Fibroblast of skin of left quadriceps (primary cell): ENCODE measurements at regions not wholly inside any gene's neighbourhood (a gene's known extent, or its start where the extent isn't known, plus 50 kb on each side); places are given as distances from the start of the nearest gene placed in this dataset.
"Not testable (repeated sequence)": the region's sequence is repeated elsewhere in the genome, so short reads cannot be mapped to it uniquely, and the experiment has no call there.

ENCODE experiments used
- DNase-seq, 2 experiments: peaks; one replicate each; pipeline ENCODE4 v3.0.0-alpha.2; 2013; ENCODE audit warnings: low read depth in 2 of 2

GRCh38 chr1:184854496-184855140 is 100.0 kb upstream of the EDEM3 start:
- peak; percentile 31 to 54 for DNase-seq

- no peak for DNase-seq
Observed at GRCh38 chr1:184854036-184854435, 99.4 kb upstream of the EDEM3 start.

DNA sequence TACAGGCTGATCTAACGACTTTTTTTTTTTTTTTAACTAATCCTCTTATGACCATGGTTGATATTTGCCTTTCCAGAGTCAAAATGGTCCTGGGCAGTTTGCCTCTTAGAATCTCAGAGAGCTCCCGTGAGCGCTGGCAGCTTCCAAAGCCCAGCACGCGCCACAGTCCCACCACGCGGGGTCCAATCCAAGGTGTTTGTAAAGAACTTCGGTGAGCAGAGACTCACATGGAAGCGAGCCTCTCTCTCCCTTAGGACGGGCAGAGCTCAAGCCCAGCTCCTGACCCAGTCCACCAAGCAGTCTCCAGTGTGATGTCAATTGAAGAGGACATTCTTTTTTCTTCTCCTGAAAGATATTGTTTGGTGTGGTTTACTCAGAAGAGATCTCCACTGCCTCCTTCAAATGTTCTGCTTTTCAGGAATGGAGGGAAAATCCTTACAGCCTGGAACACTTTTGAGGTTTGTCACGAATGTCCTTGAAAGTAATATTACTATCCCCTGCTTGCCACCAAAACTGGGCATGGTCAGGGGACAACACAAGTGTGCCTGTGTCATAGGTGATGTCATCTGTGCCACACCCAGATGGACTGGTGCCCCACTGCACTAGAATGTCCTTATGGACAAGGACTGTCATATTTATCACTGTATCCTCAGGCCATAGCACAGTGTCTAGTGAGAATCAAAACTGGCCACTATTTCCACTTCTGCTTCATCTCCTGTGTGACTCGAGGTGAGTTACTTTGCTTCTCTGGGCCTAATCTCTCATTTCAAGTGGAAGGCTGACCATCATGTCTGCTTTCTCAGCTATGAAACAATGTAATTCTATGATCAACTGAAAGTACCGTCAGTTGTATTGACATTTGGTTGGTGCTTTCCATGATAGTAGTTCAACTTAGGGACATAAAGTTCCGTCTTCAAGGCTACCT is 97.4 kb upstream of the EDEM3 start:
- no peak for DNase-seq

DNA sequence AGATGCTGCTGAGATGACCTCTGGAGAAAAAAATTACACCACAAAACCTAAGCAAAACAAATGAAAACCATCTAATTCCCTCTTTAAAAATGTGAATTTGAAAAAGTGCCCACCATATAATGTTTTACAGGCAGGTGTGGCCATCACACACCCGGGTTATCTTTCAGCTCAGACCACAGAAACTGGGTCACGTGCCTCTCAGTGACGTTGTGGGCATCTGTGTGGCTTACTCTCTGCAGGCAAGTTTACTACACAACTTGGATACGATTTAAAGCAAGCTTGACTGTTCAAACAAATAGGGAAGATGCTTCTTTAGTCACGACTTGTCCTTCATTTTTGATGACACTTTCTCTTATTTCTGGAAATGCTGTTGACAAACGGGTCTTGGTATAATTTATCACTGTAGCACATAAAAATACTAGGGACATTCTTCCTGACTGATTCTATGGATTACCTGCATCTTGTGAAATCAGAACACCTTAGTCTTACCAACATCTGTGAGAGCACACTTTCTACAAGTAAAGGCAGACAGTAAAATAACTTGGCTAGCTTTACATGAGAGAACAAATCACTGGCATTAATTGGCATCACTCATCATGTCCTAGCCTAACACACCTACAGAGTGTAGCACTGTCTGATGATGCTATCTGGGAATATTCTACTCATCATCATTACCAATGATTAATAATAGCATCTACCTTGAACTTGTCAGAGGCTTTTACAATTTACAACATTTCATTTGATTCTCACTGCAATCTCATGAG is 89.3 kb upstream of the EDEM3 start:
- no peak for DNase-seq

DNA sequence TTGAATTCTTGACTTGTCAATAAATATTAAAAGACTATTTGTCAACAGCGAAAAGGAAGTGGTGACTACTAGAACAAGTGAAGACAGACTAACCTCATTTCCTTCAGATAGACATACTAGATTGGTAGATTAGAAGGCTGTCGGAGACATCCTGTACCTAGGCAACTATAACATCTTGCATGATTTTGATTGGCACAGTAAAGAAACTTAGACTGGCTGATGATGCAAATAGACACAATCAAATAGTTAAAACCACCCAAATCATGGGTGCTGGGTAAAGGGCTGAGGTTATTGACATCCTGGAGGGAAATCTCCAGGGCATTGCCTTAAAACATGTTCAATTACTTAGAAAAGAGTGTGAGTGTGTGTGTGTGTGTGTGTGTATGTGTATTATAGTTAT is 85.9 kb upstream of the EDEM3 start:
- no peak for DNase-seq

DNA sequence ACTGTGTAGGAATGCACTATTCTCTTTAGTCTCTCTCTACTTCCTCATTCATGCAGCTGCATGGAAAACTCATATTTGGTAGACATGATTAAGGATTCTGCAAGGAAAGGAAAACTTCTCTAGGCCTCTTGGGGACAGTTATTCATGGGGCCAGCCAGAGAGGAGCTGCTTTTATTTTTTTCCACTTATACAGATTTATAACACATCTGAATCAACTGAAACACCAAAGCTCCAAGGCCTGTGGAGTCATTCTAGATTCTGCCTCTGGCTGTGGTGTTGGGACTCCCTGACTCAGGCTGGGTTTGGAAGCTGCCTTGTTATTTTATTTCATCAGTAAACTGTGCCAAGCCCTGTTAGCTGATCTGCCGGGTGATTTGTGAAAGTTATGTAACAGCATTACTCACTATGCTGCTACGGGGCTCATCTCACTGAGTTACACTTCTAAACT is 83.9 kb upstream of the EDEM3 start:
- DNase-seq: peak; percentile 96 to 97

DNA sequence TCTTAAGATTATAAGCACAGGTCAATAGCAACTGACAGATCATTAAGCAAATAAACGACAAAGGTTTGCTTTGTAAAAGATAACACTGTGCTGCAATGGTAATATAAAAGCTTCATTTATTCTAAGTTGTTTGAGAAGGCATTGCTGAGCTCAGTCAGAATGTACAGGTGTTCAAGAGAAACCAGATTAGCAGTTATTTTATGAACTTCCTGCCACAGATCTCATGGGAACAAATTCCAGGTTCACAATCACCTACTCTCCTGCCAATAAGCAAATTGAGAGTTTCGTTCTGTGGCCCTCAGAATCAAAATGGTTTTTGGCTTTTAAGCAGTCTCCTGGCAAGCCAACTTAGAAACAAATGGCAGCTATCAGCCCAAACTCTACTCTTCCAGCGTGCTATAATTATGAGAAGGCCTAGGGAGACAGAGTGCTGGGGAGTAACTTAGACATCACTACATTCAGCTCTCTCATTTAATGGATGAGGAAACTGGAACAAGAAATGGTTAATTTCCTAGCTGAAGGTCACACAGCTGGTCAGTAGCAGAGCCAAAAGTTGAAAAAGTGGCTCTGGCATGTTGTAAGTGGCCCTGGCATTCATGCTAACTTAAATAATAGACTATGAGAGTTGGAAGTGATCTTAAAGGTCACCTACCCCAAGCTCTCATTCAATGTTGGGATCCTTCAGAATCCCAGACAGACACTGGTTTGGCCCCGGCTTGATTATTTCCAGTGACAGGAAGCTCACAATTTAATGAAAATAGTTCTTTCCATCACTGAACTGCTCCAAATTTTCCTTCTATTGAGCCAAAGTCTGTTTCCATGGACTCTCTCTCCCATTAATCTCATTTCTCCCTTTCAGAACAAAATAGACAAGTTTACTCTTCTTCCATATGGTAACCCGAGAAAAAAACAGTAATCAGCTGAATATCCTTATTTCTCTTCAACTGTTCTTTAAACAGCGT is 82.6 kb upstream of the EDEM3 start:
- DNase-seq: no peak

GRCh38 chr1:184836141-184836540 is 81.5 kb upstream of the EDEM3 start:
- DNase-seq: no peak

DNA sequence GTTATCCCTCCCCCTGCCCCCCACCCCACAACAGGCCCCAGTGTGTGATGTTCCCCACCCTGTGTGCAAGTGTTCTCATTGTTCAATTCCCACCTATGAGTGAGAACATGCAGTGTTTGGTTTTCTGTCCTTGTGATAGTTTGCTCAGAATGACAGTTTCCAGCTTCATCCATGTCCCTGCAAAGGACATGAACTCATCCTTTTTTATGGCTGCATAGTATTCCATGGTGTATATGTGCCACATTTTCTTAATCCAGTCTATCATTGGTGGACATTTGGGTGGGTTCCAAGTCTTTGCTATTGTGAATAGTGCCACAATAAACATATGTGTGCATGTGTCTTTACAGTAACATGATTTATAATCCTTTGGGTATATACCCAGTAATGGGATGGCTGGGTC is 79.3 kb upstream of the EDEM3 start:
- DNase-seq: not testable (repeated sequence)

- no peak for DNase-seq
Observed at GRCh38 chr1:184832517-184832916, 77.9 kb upstream of the EDEM3 start.

- DNase-seq: not testable (repeated sequence)
Observed at GRCh38 chr1:184829496-184829895, 74.8 kb upstream of the EDEM3 start.

GRCh38 chr1:184828369-184828717 is 73.7 kb upstream of the EDEM3 start:
- no peak for DNase-seq

GRCh38 chr1:184827600-184828368 is 73.1 kb upstream of the EDEM3 start:
- DNase-seq: peak; percentile 75 to 76

DNA sequence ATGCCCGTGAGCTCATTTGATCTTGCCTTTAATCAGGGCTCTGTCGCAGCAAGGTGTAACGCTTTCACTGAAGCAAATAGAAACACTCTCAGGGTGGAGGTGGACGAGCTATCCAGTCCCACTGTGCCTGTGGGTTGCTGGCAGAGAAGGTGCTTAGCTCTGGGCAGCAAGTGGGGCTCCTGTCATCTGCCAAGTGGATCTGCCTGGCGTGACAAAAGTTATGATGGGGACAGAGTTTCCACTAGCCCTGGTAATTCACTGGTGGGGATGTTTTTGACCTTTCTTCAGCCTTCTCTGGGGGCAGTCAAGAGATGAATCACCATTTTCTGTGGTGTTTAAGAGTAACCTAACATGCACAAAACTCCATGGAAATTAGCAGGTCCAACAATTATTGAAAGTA is 71.3 kb upstream of the EDEM3 start:
- DNase-seq: no peak

DNA sequence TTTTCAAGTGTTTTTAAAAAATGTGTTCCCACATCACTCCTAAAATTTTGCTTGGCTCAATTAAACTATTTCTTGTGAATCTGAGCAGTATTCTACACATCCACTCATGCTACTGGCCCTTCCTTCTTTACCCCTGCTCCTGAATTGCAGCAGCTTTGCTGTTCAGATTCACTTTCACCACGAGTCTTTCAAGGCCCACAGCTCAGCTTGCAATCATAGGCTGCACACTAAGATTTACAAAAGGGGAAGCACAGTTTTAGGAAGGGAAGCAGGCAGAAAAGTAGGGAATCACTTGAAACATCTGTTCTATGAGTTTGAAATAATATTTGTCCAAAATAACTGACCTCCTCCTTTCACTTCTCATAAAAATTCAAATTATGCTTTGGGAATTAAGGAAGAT is 70.9 kb upstream of the EDEM3 start:
- DNase-seq: no peak

- DNase-seq: no peak
Observed at GRCh38 chr1:184824691-184825323, 70.1 kb upstream of the EDEM3 start.

- DNase-seq: no peak
Observed at GRCh38 chr1:184823080-184823479, 68.4 kb upstream of the EDEM3 start.

GRCh38 chr1:184822267-184822666 is 67.6 kb upstream of the EDEM3 start:
- no peak for DNase-seq

DNA sequence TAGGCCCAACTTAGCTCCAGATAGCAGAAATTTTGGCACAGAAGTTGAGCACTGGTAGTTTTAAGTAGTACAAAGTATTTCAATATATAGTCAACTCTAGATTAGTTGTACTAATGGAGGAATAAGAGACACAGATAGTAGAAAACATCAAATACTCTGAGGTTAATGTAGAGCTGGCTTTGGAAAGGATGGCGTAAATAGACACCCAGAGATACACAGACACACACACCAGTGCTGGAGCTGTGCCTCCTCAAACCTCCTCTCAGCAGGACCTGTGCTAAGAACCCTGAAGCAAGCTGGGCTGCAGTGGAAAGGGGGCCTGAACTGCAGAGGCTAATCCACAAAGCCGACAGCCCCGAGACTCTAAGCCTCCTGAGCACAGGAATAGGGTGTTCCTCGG is 67.0 kb upstream of the EDEM3 start:
- no peak for DNase-seq

GRCh38 chr1:184820956-184821355 is 66.3 kb upstream of the EDEM3 start:
- no peak for DNase-seq
